IMR-90 (cell line): ENCODE measurements at regions not wholly inside any gene's neighbourhood (a gene's known extent, or its start where the extent isn't known, plus 50 kb on each side); places are given as distances from the start of the nearest gene placed in this dataset.

ENCODE experiments used
- ATAC-seq: fragments of 200-7000 bp; cut with Tn5 transposase; 2 replicates; pipeline ENCODE4 v1.9.1; 2020; ENCODE audit warnings: low read depth, mild to moderate bottlenecking, moderate library complexity
- BruUV-seq: library from RNA; stranded (reverse); fragments of 400-500 nt; replicated peaks from 2 replicates; lab custom pipeline; 2021; lab: Mats Ljungman, UMichigan
- CTCF ChIA-PET: fragments of 300-600 bp; formaldehyde crosslinking; extraction: SDS; loops from one replicate; lab custom pipeline; 2021; ENCODE audit warnings: antibody characterized with exemption; lab: Yijun Ruan, JAX
- POLR2A ChIA-PET: fragments of 300-600 bp; sonication (Branson Sonifier 250); formaldehyde crosslinking; loops from one replicate; lab custom pipeline; 2022; ENCODE audit warnings: antibody characterized with exemption; ENCODE audit not compliant: unreplicated experiment; lab: Charles Lee
- DNase-seq: peaks from one replicate; pipeline ENCODE4 v3.0.0; 2013
- H2AFZ ChIP-seq: replicated peaks from 2 replicates; pipeline ENCODE3; 2013; ENCODE audit warnings: low read length, mild to moderate bottlenecking; ENCODE audit not compliant: poor library complexity
- H2AK5ac ChIP-seq: 2 replicates; pipeline ENCODE4 v1.6.1; 2013; ENCODE audit warnings: low read depth, low read length, inconsistent platforms
- H2AK9ac ChIP-seq: replicated peaks from 2 replicates; pipeline ENCODE3; 2013; ENCODE audit warnings: mild to moderate bottlenecking, low read depth, low read length, moderate library complexity; ENCODE audit not compliant: poor library complexity
- H2BK120ac ChIP-seq: 2 replicates; pipeline ENCODE4 v1.6.1; 2013; ENCODE audit warnings: low read depth, low read length, inconsistent platforms
- H2BK15ac ChIP-seq: 3 replicates; pipeline ENCODE4 v1.6.1; 2013; ENCODE audit warnings: low read depth, low read length, inconsistent platforms
- H2BK20ac ChIP-seq: 2 replicates; pipeline ENCODE4 v1.6.1; 2013; ENCODE audit warnings: low read depth, mild to moderate bottlenecking, inconsistent platforms, low read length, moderate library complexity
- H2BK5ac ChIP-seq: 2 replicates; pipeline ENCODE4 v1.6.1; 2013; ENCODE audit warnings: mild to moderate bottlenecking, low read depth, low read length, inconsistent platforms; ENCODE audit not compliant: poor library complexity, severe bottlenecking
- H3K14ac ChIP-seq: replicated peaks from 2 replicates; pipeline ENCODE4 v1.6.1; 2013; ENCODE audit warnings: low read depth, low read length, inconsistent platforms
- H3K18ac ChIP-seq: 2 replicates; pipeline ENCODE4 v1.6.1; 2013; ENCODE audit warnings: low read depth, low read length, control low read depth
- H3K23ac ChIP-seq: 2 replicates; pipeline ENCODE4 v1.6.1; 2013; ENCODE audit warnings: low read depth, low read length, inconsistent platforms
- H3K27ac ChIP-seq: 2 replicates; pipeline ENCODE4 v1.5.1; 2013; ENCODE audit warnings: mild to moderate bottlenecking, control low read depth, low read length; ENCODE audit not compliant: insufficient read depth
- H3K27me3 ChIP-seq: 2 replicates; pipeline ENCODE4 v1.6.1; 2013; ENCODE audit warnings: low read length; ENCODE audit not compliant: control insufficient read depth, insufficient read depth
- H3K36me3 ChIP-seq: 2 replicates; pipeline ENCODE4 v1.6.1; 2013; ENCODE audit warnings: low read length, mixed read lengths; ENCODE audit not compliant: control insufficient read depth, insufficient read depth
- H3K4ac ChIP-seq: 2 replicates; pipeline ENCODE4 v1.6.1; 2013; ENCODE audit warnings: low read depth, low read length, inconsistent platforms
- H3K4me1 ChIP-seq: 2 replicates; pipeline ENCODE4 v1.6.1; 2013; ENCODE audit warnings: low read length, mixed read lengths; ENCODE audit not compliant: control insufficient read depth, insufficient read depth
- H3K4me2 ChIP-seq: 2 replicates; pipeline ENCODE4 v1.6.1; 2013; ENCODE audit warnings: low read depth, mild to moderate bottlenecking, control low read depth, low read length, moderate library complexity
- H3K4me3 ChIP-seq: 2 replicates; pipeline ENCODE4 v1.5.1; 2013; ENCODE audit warnings: low read depth, mild to moderate bottlenecking, control low read depth, low read length, moderate library complexity; ENCODE audit not compliant: insufficient read depth
- H3K56ac ChIP-seq: 2 replicates; pipeline ENCODE4 v1.6.1; 2013; ENCODE audit warnings: low read length, inconsistent platforms; ENCODE audit not compliant: insufficient read depth; ENCODE audit errors: extremely low read depth
- H3K79me1 ChIP-seq, 2 experiments: 2 replicates each; pipeline ENCODE4 v1.6.1; 2013; ENCODE audit warnings: low read length in 2 of 2, inconsistent platforms in 1 of 2, low read depth in 1 of 2
- H3K9ac ChIP-seq: 2 replicates; pipeline ENCODE4 v1.6.1; 2013; ENCODE audit warnings: low read depth, low read length, control low read depth
- H3K9me1 ChIP-seq: 2 replicates; pipeline ENCODE4 v1.6.1; 2013; ENCODE audit warnings: low read length, inconsistent platforms; ENCODE audit not compliant: insufficient read depth
- H3K9me3 ChIP-seq: 2 replicates; pipeline ENCODE4 v1.6.1; 2013; ENCODE audit warnings: low read length; ENCODE audit not compliant: control insufficient read depth, insufficient read depth
- H4K20me1 ChIP-seq: 2 replicates; pipeline ENCODE4 v1.6.1; 2013; ENCODE audit warnings: low read length, inconsistent platforms; ENCODE audit not compliant: insufficient read depth
- H4K5ac ChIP-seq: 2 replicates; pipeline ENCODE4 v1.6.1; 2013; ENCODE audit warnings: mild to moderate bottlenecking, low read depth, low read length, control low read depth
- H4K8ac ChIP-seq, 2 experiments: 2 replicates each; pipeline ENCODE4 v1.6.1; 2013; ENCODE audit warnings: low read depth in 2 of 2, low read length in 2 of 2, control low read depth in 1 of 2, inconsistent platforms in 1 of 2
- H4K91ac ChIP-seq: 2 replicates; pipeline ENCODE4 v1.6.1; 2013; ENCODE audit warnings: low read depth, low read length, inconsistent platforms; ENCODE audit not compliant: insufficient read depth
- FOS ChIP-seq: fragments of 150-350 bp; IDR thresholded peaks from 2 replicates; pipeline ENCODE4 v1.6.1; 2016; ENCODE audit warnings: low read depth, low read length
- MAFK ChIP-seq: IDR thresholded peaks from 2 replicates; pipeline ENCODE4 v1.6.1; 2012; ENCODE audit warnings: low read depth, low read length, improper control_type of control experiment
- MAZ ChIP-seq: IDR thresholded peaks from 2 replicates; pipeline ENCODE4 v1.6.1; 2012; ENCODE audit warnings: low read depth, mild to moderate bottlenecking, low read length, improper control_type of control experiment, moderate library complexity, borderline replicate concordance
- MXI1 ChIP-seq: IDR thresholded peaks from 2 replicates; pipeline ENCODE4 v1.6.1; 2012; ENCODE audit warnings: low read depth, mild to moderate bottlenecking, low read length, moderate library complexity, borderline replicate concordance
- RAD21 ChIP-seq: IDR thresholded peaks from 2 replicates; pipeline ENCODE4 v1.6.1; 2012; ENCODE audit warnings: low read length, improper control_type of control experiment
- WGBS, 2 experiments: methylation state at CpG; one replicate each; pipeline versions ENCODE4 v1.1.5 to v1.1.7; 2013; ENCODE audit warnings: missing lambda C conversion rate in 2 of 2; ENCODE audit not compliant: insufficient read length in 1 of 2; ENCODE audit errors: extremely low coverage in 2 of 2; 5-methylcytosine and 5-hydroxymethylcytosine counted together
- dilution Hi-C: fragments of 300-500 bp; cut with HindIII; formaldehyde crosslinking; loops from one replicate; pipeline ENCODE4 v1.14.3; 2018; ENCODE audit warnings: low sequenced_read_pairs; ENCODE audit not compliant: unreplicated experiment
- in situ Hi-C: fragments of 300-500 bp; cut with MboI; formaldehyde crosslinking; loops from 3 replicates; pipeline ENCODE4 v1.14.3; 2019; ENCODE audit warnings: low sequenced_read_pairs, inconsistent platforms, mixed read lengths
- intact Hi-C: fragments of 100-400 bp; cut with micrococcal nuclease; formaldehyde crosslinking; loops from 2 replicates; pipeline ENCODE4 v1.10.0; 2022
- TF ChIP-seq, protein P1 (sequence below): fragments of 150-350 bp; IDR thresholded peaks from 2 replicates; pipeline ENCODE4 v1.6.1; 2016; ENCODE audit warnings: low read depth, mild to moderate bottlenecking, low read length, moderate library complexity, borderline replicate concordance

DNA sequence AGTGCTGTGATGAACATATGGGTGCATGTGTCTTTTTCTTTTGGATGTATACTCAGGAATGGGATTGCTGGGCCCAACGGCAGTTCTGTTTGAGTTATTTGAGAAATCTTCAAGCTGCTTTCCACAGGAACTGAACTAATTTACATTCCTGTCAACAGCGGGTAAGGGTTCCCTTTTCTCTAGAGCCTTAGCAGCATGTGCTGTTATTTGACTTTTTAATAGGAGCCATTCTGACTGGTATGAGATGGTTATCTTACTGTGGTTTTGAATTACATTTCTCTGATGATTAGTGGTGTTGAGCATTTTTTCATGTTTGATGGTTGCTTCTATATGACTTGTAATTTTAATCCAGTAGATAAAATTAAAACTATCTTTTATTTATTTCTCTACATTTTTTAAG lies 1168.6 kb upstream of the ALCAM start:
- intact Hi-C loops (no loop called here), dilution Hi-C loops (no loop called here)

More for the DNA sequence above, 1168.6 kb upstream of the ALCAM start:
- in situ Hi-C loops, result no loop called here
- Histone ChIP-seq H3K9me3 (no peaks in the 10 kb centered on the region), H2AFZ (no peak overlapping the region), H2BK120ac (no peak overlapping the region), H3K9ac (no peak overlapping the region), H4K8ac (no peak overlapping the region), H2BK20ac (no peak overlapping the region), H3K36me3 (no peaks in the 10 kb centered on the region), H3K56ac (no peak overlapping the region), H3K18ac (no peak overlapping the region), H2AK9ac (no peak overlapping the region), H3K4ac (no peak overlapping the region), H2AK5ac (no peak overlapping the region), H4K91ac (no peak overlapping the region), H3K4me3 (no peak overlapping the region), H3K23ac (no peak overlapping the region), H3K4me1 (no peaks in the 10 kb centered on the region), H3K4me2 (no peak overlapping the region), H3K9me1 (no peaks in the 10 kb centered on the region), H3K27me3 (no peaks in the 10 kb centered on the region), H2BK5ac (no peak overlapping the region), H3K14ac (no peak overlapping the region), H4K5ac (no peak overlapping the region), H3K79me1 (no peaks in the 10 kb centered on the region), H2BK15ac (no peak overlapping the region), H4K20me1 (no peaks in the 10 kb centered on the region), H3K27ac (no peak overlapping the region)
- no TSS peak for BruUV-seq
- no CpG with 5 or more reads among the region's 2 CpGs for WGBS, 2 experiments
- DNase-seq (no peak), ATAC-seq (no peak)
- TF ChIP-seq MAFK (no peak), MAZ (no peak), FOS (no peak), RAD21 (no peak), MXI1 (no peak)
- TF ChIP-seq, protein P1, sequence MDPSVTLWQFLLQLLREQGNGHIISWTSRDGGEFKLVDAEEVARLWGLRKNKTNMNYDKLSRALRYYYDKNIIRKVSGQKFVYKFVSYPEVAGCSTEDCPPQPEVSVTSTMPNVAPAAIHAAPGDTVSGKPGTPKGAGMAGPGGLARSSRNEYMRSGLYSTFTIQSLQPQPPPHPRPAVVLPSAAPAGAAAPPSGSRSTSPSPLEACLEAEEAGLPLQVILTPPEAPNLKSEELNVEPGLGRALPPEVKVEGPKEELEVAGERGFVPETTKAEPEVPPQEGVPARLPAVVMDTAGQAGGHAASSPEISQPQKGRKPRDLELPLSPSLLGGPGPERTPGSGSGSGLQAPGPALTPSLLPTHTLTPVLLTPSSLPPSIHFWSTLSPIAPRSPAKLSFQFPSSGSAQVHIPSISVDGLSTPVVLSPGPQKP, result no peak
- ChIA-PET POLR2A (no interaction called here), CTCF (no interaction called here)
